Cardiac muscle cell (in vitro differentiated cells and primary cell): ENCODE measurements at regions not wholly inside any gene's neighbourhood (a gene's known extent, or its start where the extent isn't known, plus 50 kb on each side); places are given as distances from the start of the nearest gene placed in this dataset.
A peak's percentile ranks its signal among the peaks of the same experiment; 100 is the strongest.

Experiments
- DNase-seq, 2 donors: peaks; one replicate each; pipeline versions ENCODE4 v3.0.0 to v3.0.0-alpha.2; 2010 to 2017; ENCODE audit warnings: low read depth in 1 of 2, low spot score in 1 of 2
- H3K27ac ChIP-seq: fragments of 200-600 bp; sonication (generic); 2 replicates; pipeline ENCODE4 v1.5.1; 2016
- H3K27me3 ChIP-seq: fragments of 200-600 bp; sonication (generic); 2 replicates; pipeline ENCODE4 v1.6.0; 2016; ENCODE audit warnings: control low read depth
- H3K36me3 ChIP-seq: fragments of 200-600 bp; sonication (generic); 2 replicates; pipeline ENCODE4 v1.5.1; 2016; ENCODE audit warnings: control low read depth
- H3K4me1 ChIP-seq: fragments of 200-600 bp; sonication (generic); 2 replicates; pipeline ENCODE4 v1.8.1; 2017; ENCODE audit warnings: low read depth, mild to moderate bottlenecking, mixed run types
- H3K4me3 ChIP-seq: fragments of 200-600 bp; sonication (generic); 2 replicates; pipeline ENCODE4 v1.5.1; 2016; ENCODE audit warnings: mild to moderate bottlenecking
- H3K9me3 ChIP-seq: fragments of 200-600 bp; sonication (generic); 2 replicates; pipeline ENCODE4 v1.5.1; 2017; ENCODE audit warnings: low read depth, mild to moderate bottlenecking, control low read depth
- CTCF ChIP-seq: IDR thresholded peaks from 2 replicates; pipeline ENCODE4 v1.5.1; 2012; ENCODE audit warnings: low read depth, mild to moderate bottlenecking, low read length

- H3K36me3 ChIP-seq, result no peaks in the 10 kb centered on the region
- H3K9me3 ChIP-seq, result no peaks in the 10 kb centered on the region
- peak in 1 of 2 donors; percentile 65 for DNase-seq
- no peaks in the 10 kb centered on the region for H3K4me1 ChIP-seq
- H3K27ac ChIP-seq, result no peak overlapping the region
- H3K27me3 ChIP-seq, result no peaks in the 10 kb centered on the region
- no peak overlapping the region for H3K4me3 ChIP-seq
- no peak for TF ChIP-seq CTCF
Observed at GRCh38 chr10:81215498-81215897, 659.5 kb upstream of the NRG3 start.

- Histone ChIP-seq H3K9me3 (no peaks in the 10 kb centered on the region), H3K27me3 (no peaks in the 10 kb centered on the region), H3K27ac (no peak overlapping the region), H3K4me3 (no peak overlapping the region), H3K36me3 (no peaks in the 10 kb centered on the region), H3K4me1 (no peaks in the 10 kb centered on the region)
- no peak for TF ChIP-seq CTCF
- DNase-seq, result no peak
Observed at GRCh38 chr10:81216949-81217348, 658.0 kb upstream of the NRG3 start.

- no peak for TF ChIP-seq CTCF
- Histone ChIP-seq H3K27ac (no peak overlapping the region), H3K4me1 (no peaks in the 10 kb centered on the region), H3K4me3 (no peak overlapping the region), H3K9me3 (no peaks in the 10 kb centered on the region), H3K27me3 (no peaks in the 10 kb centered on the region), H3K36me3 (no peaks in the 10 kb centered on the region)
- no peak for DNase-seq
Observed at GRCh38 chr10:81218307-81218706, 656.7 kb upstream of the NRG3 start.

- DNase-seq, result no peak
- Histone ChIP-seq H3K4me1 (no peaks in the 10 kb centered on the region), H3K27me3 (no peaks in the 10 kb centered on the region), H3K9me3 (no peaks in the 10 kb centered on the region), H3K4me3 (no peak overlapping the region), H3K27ac (no peak overlapping the region), H3K36me3 (no peaks in the 10 kb centered on the region)
- no peak for TF ChIP-seq CTCF
Observed at GRCh38 chr10:81219758-81220157, 655.2 kb upstream of the NRG3 start.

- no peak for TF ChIP-seq CTCF
- no peaks in the 10 kb centered on the region for H3K27me3 ChIP-seq
- H3K9me3 ChIP-seq, result no peaks in the 10 kb centered on the region
- no peaks in the 10 kb centered on the region for H3K36me3 ChIP-seq
- H3K4me3 ChIP-seq, result no peak overlapping the region
- no peak for DNase-seq
- no peaks in the 10 kb centered on the region for H3K4me1 ChIP-seq
- no peak overlapping the region for H3K27ac ChIP-seq
Observed at GRCh38 chr10:81248886-81249285, 626.1 kb upstream of the NRG3 start.
